ENCODE measurements at regions not wholly inside any gene's neighbourhood (a gene's known extent, or its start where the extent isn't known, plus 50 kb on each side); places are given as distances from the start of the nearest gene placed in this dataset.

GRCh38 chr1:99131546-99131945 lies 126.9 kb upstream of the PLPPR5 start:
- no peak for DNase-seq (ENCODE audit: low spot score)
- no peak for TF ChIP-seq CTCF (IDR thresholded peaks at IDR 0.05; ENCODE audit: extremely low read depth, missing control alignments)

DNA sequence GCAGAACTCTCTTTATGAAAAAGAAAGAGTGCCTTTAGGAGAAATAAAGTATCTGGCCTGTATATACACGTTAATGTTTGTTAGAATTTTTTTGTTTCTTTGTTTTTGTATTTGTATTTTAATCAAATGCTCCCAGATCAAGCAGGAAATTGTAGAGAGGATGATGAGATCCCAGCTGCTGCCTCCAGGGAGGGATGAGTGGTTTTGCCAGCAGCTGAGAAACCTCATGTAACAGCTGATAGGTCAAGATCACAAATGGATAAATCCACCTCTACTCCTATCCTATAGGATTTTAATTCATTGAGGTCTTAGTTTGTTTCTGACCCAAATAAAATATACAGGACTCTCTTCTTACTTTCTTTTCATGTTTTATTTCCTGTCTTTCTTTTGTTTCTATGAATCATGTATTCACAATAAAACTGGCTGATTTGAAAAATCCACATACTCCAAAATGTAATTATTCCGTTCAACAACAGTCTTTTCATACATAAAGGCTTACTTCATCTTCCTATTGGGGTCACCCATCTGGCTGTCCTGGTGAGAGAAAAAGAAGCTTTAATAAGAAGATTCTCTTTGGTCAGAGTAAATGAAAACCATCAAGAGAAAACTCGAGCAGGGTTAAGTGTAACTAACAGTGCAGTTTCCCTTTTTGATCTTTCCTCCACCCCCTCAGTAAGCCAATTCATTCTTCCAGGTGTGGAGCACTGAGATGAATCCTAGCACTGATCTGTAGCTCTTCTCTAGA lies 129.3 kb upstream of the PLPPR5 start:
- no peak for DNase-seq (ENCODE audit: low spot score)
- TF ChIP-seq CTCF (IDR thresholded peaks at IDR 0.05; ENCODE audit: extremely low read depth, missing control alignments), result no peak

GRCh38 chr1:99137554-99138206 lies 126.6 kb upstream of the PLPPR4 start:
- TF ChIP-seq CTCF (IDR thresholded peaks at IDR 0.05; ENCODE audit: extremely low read depth, missing control alignments), result no peak
- no peak for DNase-seq (ENCODE audit: low spot score)

- DNase-seq (ENCODE audit: low spot score), result no peak
- no peak for TF ChIP-seq CTCF (IDR thresholded peaks at IDR 0.05; ENCODE audit: extremely low read depth, missing control alignments)
These were observed 124.4 kb upstream of the PLPPR4 start for GRCh38 chr1:99139876-99140275.

- TF ChIP-seq CTCF (IDR thresholded peaks at IDR 0.05; ENCODE audit: extremely low read depth, missing control alignments), result no peak
- DNase-seq (ENCODE audit: low spot score), result no peak
These were observed 118.0 kb upstream of the PLPPR4 start for GRCh38 chr1:99146129-99146848.

DNA sequence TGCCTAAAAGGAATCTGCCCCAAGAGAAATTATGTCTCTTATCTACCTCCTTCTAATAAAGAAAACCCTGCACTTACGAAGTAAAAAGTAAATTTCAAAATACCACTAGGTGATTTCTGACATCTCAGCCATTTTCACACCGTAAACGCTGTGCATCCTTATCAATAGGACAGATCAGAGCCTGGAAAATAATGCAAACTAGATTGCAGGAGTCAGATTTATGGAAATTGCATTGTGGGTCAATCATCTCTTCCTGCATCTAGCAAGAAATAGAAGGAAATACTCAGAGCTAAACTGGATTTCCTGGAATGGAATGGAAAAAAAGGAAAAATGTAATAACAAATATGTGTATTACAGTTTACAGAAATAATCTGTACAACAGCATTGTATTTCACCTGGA lies 114.3 kb upstream of the PLPPR4 start:
- TF ChIP-seq CTCF (IDR thresholded peaks at IDR 0.05; ENCODE audit: extremely low read depth, missing control alignments), result no peak
- DNase-seq (ENCODE audit: low spot score), result no peak

GRCh38 chr1:99152132-99152531 lies 112.2 kb upstream of the PLPPR4 start:
- TF ChIP-seq CTCF (IDR thresholded peaks at IDR 0.05; ENCODE audit: extremely low read depth, missing control alignments), result no peak
- DNase-seq (ENCODE audit: low spot score), result no peak

Measured in GM20000 (cell line).